ENCODE measurements at regions not wholly inside any gene's neighbourhood (a gene's known extent, or its start where the extent isn't known, plus 50 kb on each side); places are given as distances from the start of the nearest gene placed in this dataset.

GRCh38 chr13:81778350-81778749 lies 1437.4 kb upstream of the SPRY2 start:
- Histone ChIP-seq H3K4me2 (ENCODE audit: insufficient read depth, low read length) (no peak overlapping the region), H3K27me3 (ENCODE audit: control insufficient read depth in 2 of 2, insufficient read depth in 2 of 2, low read length in 2 of 2) (no peaks in the 10 kb centered on the region), H3K27ac (ENCODE audit: insufficient read depth, low read depth, low read length) (no peak overlapping the region), H2AFZ (ENCODE audit: low read depth, low read length) (no peak overlapping the region), H3K4me3 (replicated peaks in 1 of 3; ENCODE audit: insufficient read depth in 1 of 3, low read depth in 1 of 3, low read length in 3 of 3) (no peak overlapping the region), H3K79me2 (ENCODE audit: control insufficient read depth, insufficient read depth, low read length) (no peaks in the 10 kb centered on the region), H4K20me1 (replicated peaks; ENCODE audit: control insufficient read depth, extremely low read depth, insufficient read depth, low read length) (no peaks in the 10 kb centered on the region), H3K9me1 (replicated peaks; ENCODE audit: control insufficient read depth, extremely low read depth, insufficient read depth, low read length) (no peaks in the 10 kb centered on the region), H3K4me1 (ENCODE audit: control insufficient read depth, extremely low read depth, insufficient read depth, low read length) (no peaks in the 10 kb centered on the region), H3K9ac (replicated peaks; ENCODE audit: extremely low read depth, insufficient read depth, low read length) (no peak overlapping the region), H3K36me3 (ENCODE audit: control insufficient read depth in 2 of 2, extremely low read depth in 1 of 2, insufficient read depth in 2 of 2, low read length in 2 of 2) (no peaks in the 10 kb centered on the region), H3K9me3 (replicated peaks; ENCODE audit: control insufficient read depth, insufficient read depth, low read length) (peaks cover 2% of the 10 kb centered on the region)
- dilution Hi-C loops (cut with MboI; ENCODE audit: extremely low pct_ligation_motif_present, low sequenced_read_pairs) (no loop called here), intact Hi-C loops (cut with micrococcal nuclease) (no loop called here)
- BruUV-seq (replicated peaks), result no TSS peak
- FAIRE-seq (no peak), DNase-seq (ENCODE audit: low read depth, low spot score) (no peak)
- TF ChIP-seq MAX (IDR thresholded peaks at IDR 0.05; ENCODE audit: insufficient read depth, insufficient read length) (no peak), GATA2 (IDR thresholded peaks at IDR 0.05; ENCODE audit: insufficient read depth, insufficient read length, low read depth, low read length) (no peak), FOS (IDR thresholded peaks at IDR 0.05; ENCODE audit: borderline replicate concordance, insufficient read depth, low read length) (no peak), MYC (IDR thresholded peaks at IDR 0.05; ENCODE audit: low read depth, low read length) (no peak), JUN (IDR thresholded peaks at IDR 0.05; ENCODE audit: borderline replicate concordance, insufficient read depth, insufficient read length, low read depth) (no peak), POLR2AphosphoS5 (IDR thresholded peaks at IDR 0.05; ENCODE audit: insufficient read depth, low read depth, low read length) (no peak), EZH2 (IDR thresholded peaks at IDR 0.05; ENCODE audit: borderline replicate concordance, low read depth, low read length, severe bottlenecking) (no peak), POLR2A (IDR thresholded peaks at IDR 0.05; ENCODE audit: low read depth, low read length) (no peak), CTCF (IDR thresholded peaks at IDR 0.05; ENCODE audit: extremely low read depth in 1 of 2, insufficient read depth in 1 of 2, low read depth in 1 of 2, low read length in 2 of 2) (no peak)
- CTCF ChIA-PET, result no interaction called here
- POLR2A ChIA-PET, result no interaction called here

All from endothelial cell of umbilical vein (primary cell).